ENCODE measurements at regions not wholly inside any gene's neighbourhood (a gene's known extent, or its start where the extent isn't known, plus 50 kb on each side); places are given as distances from the start of the nearest gene placed in this dataset.

- TF ChIP-seq, protein P1, sequence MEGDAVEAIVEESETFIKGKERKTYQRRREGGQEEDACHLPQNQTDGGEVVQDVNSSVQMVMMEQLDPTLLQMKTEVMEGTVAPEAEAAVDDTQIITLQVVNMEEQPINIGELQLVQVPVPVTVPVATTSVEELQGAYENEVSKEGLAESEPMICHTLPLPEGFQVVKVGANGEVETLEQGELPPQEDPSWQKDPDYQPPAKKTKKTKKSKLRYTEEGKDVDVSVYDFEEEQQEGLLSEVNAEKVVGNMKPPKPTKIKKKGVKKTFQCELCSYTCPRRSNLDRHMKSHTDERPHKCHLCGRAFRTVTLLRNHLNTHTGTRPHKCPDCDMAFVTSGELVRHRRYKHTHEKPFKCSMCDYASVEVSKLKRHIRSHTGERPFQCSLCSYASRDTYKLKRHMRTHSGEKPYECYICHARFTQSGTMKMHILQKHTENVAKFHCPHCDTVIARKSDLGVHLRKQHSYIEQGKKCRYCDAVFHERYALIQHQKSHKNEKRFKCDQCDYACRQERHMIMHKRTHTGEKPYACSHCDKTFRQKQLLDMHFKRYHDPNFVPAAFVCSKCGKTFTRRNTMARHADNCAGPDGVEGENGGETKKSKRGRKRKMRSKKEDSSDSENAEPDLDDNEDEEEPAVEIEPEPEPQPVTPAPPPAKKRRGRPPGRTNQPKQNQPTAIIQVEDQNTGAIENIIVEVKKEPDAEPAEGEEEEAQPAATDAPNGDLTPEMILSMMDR (conservative IDR thresholded peaks at IDR 0.05; ENCODE audit: low read depth, low read length) = no peak
- TF ChIP-seq EZH2 (IDR thresholded peaks at IDR 0.05; ENCODE audit: borderline replicate concordance, low read depth, low read length, poor library complexity, severe bottlenecking) = no peak
Measured at GRCh38 chr10:59960751-59961150, 54.4 kb upstream of the CCDC6 start.

Measured in A673 (cell line).